AG08395 (cell line): ENCODE measurements at regions not wholly inside any gene's neighbourhood (a gene's known extent, or its start where the extent isn't known, plus 50 kb on each side); places are given as distances from the start of the nearest gene placed in this dataset.
A peak's percentile ranks its signal among the peaks of the same experiment; 100 is the strongest.

Experiments
- DNase-seq: peaks from one replicate; pipeline ENCODE4 v3.0.0; 2012; ENCODE audit warnings: mixed read lengths, low spot score

GRCh38 chr15:96019114-96019513, 311.4 kb upstream of the NR2F2 start:
- DNase-seq: no peak

DNA sequence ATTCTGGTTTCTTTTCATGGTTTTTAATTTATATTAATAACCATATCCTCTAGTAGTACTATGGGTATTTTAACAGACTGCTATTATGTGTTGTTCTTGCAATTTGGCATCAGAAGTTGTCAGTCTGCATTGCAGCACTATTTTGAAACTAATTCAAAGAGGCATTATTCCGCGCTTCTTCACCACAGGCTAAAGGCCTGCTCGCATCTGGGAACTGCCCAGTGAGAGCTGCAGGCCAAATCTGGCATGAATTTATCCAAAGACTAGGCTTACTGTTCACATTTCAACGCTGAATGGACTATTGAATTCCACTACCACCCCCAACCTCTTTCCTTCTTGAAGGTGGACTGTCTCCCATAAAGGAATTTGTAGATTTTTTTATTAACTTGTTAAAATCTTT, 310.4 kb upstream of the NR2F2 start:
- no peak for DNase-seq

DNA sequence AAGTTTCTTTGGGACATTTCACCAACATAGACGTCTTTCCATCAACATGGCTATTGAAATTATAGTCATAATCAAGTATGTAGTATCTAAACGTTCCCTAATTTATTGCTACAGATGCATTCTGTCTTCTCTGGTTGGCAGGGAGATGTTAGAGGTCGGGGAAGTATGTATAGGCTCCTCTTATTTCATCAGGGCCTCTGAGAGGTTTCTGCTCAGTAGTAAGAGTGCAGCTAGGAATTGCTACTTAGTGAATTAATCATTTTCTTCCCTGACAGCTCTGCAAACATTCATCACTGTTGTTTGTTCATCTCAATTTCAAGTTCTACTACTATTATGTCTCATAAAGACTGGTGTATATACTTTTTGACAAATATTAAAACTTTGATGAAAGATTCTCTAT, 309.7 kb upstream of the NR2F2 start:
- DNase-seq: no peak

- no peak for DNase-seq
Observed at GRCh38 chr15:96023081-96023480, 307.4 kb upstream of the NR2F2 start.

DNA sequence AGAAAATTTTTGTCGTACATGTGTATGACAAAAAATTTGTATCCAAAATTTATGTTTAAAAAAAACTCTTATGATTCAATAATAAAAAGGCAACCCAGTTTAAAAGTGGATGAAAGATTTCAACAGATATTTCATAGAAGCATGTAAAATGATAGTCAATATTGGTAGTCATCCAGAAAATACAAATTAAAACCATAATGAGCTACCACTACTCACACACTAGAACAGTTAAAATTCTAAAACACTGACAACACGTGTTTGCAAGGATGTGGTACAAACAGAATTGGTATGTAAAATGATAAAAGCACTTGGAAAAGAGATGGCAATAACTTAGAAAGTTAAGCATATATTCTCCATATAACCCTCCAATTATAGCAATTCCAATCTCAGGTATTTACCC, 303.0 kb upstream of the NR2F2 start:
- DNase-seq: no peak

GRCh38 chr15:96028620-96029019, 301.9 kb upstream of the NR2F2 start:
- no peak for DNase-seq

DNA sequence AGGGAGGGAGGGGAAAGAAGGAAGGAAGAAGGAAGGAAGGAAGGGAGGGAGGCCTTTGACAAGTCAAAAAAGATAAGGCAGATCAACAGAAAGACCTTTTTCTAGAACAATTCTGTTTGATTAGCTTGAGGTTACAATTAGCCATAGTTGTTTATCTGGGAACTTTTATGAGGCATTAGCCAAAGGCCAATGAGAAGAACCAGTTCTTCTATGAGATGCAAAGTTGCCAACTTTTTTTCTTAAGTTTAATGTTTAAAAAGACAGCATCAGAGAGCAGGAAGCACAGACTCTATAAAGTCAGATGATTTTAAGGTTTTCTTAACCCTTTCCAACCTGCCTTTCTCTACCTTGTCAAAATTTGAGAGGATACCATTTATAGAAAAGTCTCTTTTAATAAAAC, 301.3 kb upstream of the NR2F2 start:
- no peak for DNase-seq

- no peak for DNase-seq
Observed at GRCh38 chr15:96031426-96032110, 298.9 kb upstream of the NR2F2 start.

GRCh38 chr15:96035091-96035490, 295.4 kb upstream of the NR2F2 start:
- DNase-seq: no peak

DNA sequence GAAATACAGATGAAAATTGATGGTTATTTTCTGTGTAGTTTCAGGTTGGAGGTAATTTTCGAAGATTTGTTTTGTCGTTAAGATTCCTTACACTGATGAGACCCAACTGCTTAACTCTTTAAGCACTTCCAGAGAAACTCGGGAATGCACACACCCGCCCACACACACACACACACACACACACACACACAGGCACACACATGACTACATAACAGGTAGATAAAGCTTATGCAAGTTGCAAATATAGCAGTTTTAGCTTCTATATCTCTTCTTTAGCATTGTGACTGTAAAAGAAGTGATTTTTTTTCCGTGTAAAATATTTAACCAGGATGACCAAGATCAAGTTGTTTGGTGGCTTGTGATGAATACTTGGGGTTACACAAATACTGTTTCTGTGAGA, 294.9 kb upstream of the NR2F2 start:
- no peak for DNase-seq

DNA sequence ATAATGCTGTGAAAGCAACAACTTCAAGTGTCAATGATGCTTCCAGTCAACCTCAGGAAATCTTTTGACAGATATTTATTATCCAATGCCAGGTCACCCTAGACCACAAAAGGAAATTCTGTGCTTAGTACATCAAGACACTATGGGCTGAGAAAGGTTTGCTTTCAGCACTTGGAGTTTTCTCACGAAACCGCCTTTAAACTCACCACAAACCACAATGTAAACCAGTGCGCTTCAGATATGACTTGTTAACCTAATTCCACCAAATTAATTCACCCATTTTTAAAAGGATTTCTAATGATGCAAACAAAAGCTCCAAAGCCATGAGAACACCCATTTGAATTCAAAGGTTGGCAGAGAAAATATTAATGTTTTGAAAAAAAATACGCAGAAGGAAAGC, 292.9 kb upstream of the NR2F2 start:
- DNase-seq: no peak

GRCh38 chr15:96038131-96038530, 292.4 kb upstream of the NR2F2 start:
- DNase-seq: no peak

- no peak for DNase-seq
Observed at GRCh38 chr15:96038650-96039049, 291.9 kb upstream of the NR2F2 start.

GRCh38 chr15:96041982-96042733, 288.3 kb upstream of the NR2F2 start:
- no peak for DNase-seq

GRCh38 chr15:96042734-96043224, 287.7 kb upstream of the NR2F2 start:
- DNase-seq: no peak

DNA sequence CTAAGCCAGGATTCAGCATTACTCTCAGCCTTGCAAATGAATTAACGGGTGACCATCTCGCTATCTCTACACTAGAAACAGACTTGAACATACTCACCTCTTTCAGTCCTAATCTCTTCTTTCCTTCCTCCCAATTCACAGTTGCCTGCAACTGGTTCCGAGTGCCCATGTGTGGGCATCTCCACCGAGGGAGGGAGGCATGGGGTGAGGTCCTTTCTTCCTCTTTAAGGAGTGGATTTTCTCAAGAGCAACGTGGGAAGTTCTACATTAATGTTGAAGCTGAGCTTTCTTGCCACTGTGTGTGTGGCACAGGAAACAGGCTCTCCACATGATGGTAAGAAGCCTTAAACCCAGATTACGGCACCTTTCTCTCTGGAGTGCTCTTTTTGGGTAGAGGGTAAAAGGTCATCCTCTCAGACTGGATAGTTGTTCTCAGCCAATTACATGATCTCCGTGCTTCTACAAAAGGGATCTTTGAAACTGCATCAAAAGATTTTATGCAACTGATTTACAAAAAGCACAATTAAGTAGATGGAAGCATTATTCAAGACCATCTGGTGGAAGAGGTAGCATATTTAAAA, 286.8 kb upstream of the NR2F2 start:
- no peak for DNase-seq

GRCh38 chr15:96046620-96047240, 283.8 kb upstream of the NR2F2 start:
- peak; percentile 12 for DNase-seq

DNA sequence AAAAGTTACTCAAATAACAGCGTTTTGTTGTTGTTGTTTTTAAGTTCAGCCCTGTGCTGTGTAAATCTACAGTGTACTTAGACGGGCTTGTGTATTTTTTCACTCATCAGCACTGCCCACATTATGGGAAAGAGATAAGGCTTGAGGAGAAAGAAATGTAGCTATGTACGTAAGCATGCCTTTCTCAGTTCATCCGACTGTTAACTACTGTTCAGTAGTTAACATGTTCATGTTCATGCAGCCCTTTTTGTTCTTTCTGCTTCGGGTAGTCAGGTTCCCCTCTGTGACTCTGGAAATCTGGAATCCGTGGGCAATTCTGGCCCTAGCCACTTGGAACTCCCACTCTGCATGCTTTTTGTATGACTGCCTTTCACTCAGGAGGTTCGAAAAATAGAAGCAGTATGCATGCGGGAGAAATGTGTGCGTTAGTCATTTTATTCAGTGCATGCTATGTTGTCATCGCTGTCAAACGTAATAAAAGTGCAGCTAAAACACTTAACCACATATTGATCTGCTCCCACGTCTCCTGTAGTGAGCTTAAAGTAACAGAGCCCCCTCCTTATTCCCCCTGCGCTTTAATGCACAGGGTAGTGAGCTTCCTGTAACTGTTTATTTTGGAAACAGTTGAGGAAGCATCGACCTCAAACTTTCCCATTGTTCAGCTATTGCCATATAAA, 283.1 kb upstream of the NR2F2 start:
- peak; percentile 63 for DNase-seq

- DNase-seq: no peak
Observed at GRCh38 chr15:96049323-96049722, 281.2 kb upstream of the NR2F2 start.

GRCh38 chr15:96049766-96050165, 280.7 kb upstream of the NR2F2 start:
- DNase-seq: no peak

- DNase-seq: no peak
Observed at GRCh38 chr15:96051598-96051997, 278.9 kb upstream of the NR2F2 start.

GRCh38 chr15:96052154-96052553, 278.3 kb upstream of the NR2F2 start:
- no peak for DNase-seq
